HUES6 (cell line): ENCODE measurements at regions not wholly inside any gene's neighbourhood (a gene's known extent, or its start where the extent isn't known, plus 50 kb on each side); places are given as distances from the start of the nearest gene placed in this dataset.

ENCODE experiments used
- H3K27ac ChIP-seq: 2 replicates; pipeline ENCODE4 v1.7.0; 2013; ENCODE audit warnings: low read depth, mild to moderate bottlenecking, low read length, inconsistent platforms
- H3K27me3 ChIP-seq: 2 replicates; pipeline ENCODE4 v1.6.1; 2013; ENCODE audit warnings: low read length; ENCODE audit not compliant: control insufficient read depth, insufficient read depth
- H3K36me3 ChIP-seq: 2 replicates; pipeline ENCODE4 v1.6.1; 2013; ENCODE audit warnings: low read length; ENCODE audit not compliant: control insufficient read depth, insufficient read depth
- H3K4me1 ChIP-seq: 2 replicates; pipeline ENCODE4 v1.6.1; 2013; ENCODE audit warnings: low read length; ENCODE audit not compliant: control insufficient read depth, insufficient read depth
- H3K4me3 ChIP-seq: 2 replicates; pipeline ENCODE4 v1.5.1; 2013; ENCODE audit warnings: low read depth, low read length
- H3K9ac ChIP-seq: one replicate; pipeline ENCODE4 v1.6.1; 2013; ENCODE audit warnings: mild to moderate bottlenecking, low read length
- H3K9me3 ChIP-seq: 2 replicates; pipeline ENCODE4 v1.6.1; 2013; ENCODE audit warnings: low read depth, low read length; ENCODE audit not compliant: control insufficient read depth, insufficient read depth

- H3K4me3 ChIP-seq: no peak overlapping the region
Measured at GRCh38 chr10:131485732-131486131, 174.2 kb upstream of the TCERG1L start.

GRCh38 chr10:131487822-131488221 lies 176.3 kb upstream of the TCERG1L start:
- H3K4me1 ChIP-seq: no peaks in the 10 kb centered on the region
- no peak overlapping the region for H3K9ac ChIP-seq
- no peak overlapping the region for H3K4me3 ChIP-seq
- no peak overlapping the region for H3K27ac ChIP-seq
- peaks cover 8% of the 10 kb centered on the region; the same call in 1 of the 2 replicates for H3K9me3 ChIP-seq
- H3K36me3 ChIP-seq: no peaks in the 10 kb centered on the region
- no peaks in the 10 kb centered on the region for H3K27me3 ChIP-seq

More at GRCh38 chr10:131485732-131486131, 174.2 kb upstream of the TCERG1L start:
- H3K27me3 ChIP-seq: no peaks in the 10 kb centered on the region
- no peaks in the 10 kb centered on the region for H3K36me3 ChIP-seq
- peaks cover 8% of the 10 kb centered on the region; the same call in 1 of the 2 replicates for H3K9me3 ChIP-seq
- H3K9ac ChIP-seq: no peak overlapping the region
- H3K4me1 ChIP-seq: no peaks in the 10 kb centered on the region
- no peak overlapping the region for H3K27ac ChIP-seq

GRCh38 chr10:131490991-131491594 lies 179.6 kb upstream of the TCERG1L start:
- Histone ChIP-seq H3K9ac (no peak overlapping the region), H3K9me3 (peaks cover 8% of the 10 kb centered on the region; the same call in 1 of the 2 replicates), H3K27me3 (no peaks in the 10 kb centered on the region), H3K4me3 (no peak overlapping the region), H3K27ac (no peak overlapping the region), H3K4me1 (no peaks in the 10 kb centered on the region), H3K36me3 (no peaks in the 10 kb centered on the region)

- Histone ChIP-seq H3K4me3 (no peak overlapping the region), H3K36me3 (no peaks in the 10 kb centered on the region), H3K27me3 (no peaks in the 10 kb centered on the region), H3K9ac (no peak overlapping the region), H3K9me3 (no peaks in the 10 kb centered on the region), H3K4me1 (no peaks in the 10 kb centered on the region), H3K27ac (no peak overlapping the region)
Measured at GRCh38 chr10:131492211-131492857, 180.8 kb upstream of the TCERG1L start.

- H3K4me3 ChIP-seq: no peak overlapping the region
- H3K27ac ChIP-seq: no peak overlapping the region
- no peaks in the 10 kb centered on the region for H3K4me1 ChIP-seq
- no peak overlapping the region for H3K9ac ChIP-seq
- H3K36me3 ChIP-seq: no peaks in the 10 kb centered on the region
- no peaks in the 10 kb centered on the region for H3K9me3 ChIP-seq
- H3K27me3 ChIP-seq: no peaks in the 10 kb centered on the region
Measured at GRCh38 chr10:131493432-131493831, 181.9 kb upstream of the TCERG1L start.

GRCh38 chr10:131494451-131494850 lies 182.9 kb upstream of the TCERG1L start:
- H3K27ac ChIP-seq: no peak overlapping the region
- no peaks in the 10 kb centered on the region for H3K4me1 ChIP-seq
- no peak overlapping the region for H3K9ac ChIP-seq
- no peak overlapping the region for H3K4me3 ChIP-seq
- H3K36me3 ChIP-seq: no peaks in the 10 kb centered on the region
- no peaks in the 10 kb centered on the region for H3K27me3 ChIP-seq
- H3K9me3 ChIP-seq: 0 out of 2 replicates have a peak, but pooled peaks cover 2% of the 10 kb centered on the region

- Histone ChIP-seq H3K27me3 (no peaks in the 10 kb centered on the region), H3K4me3 (no peak overlapping the region), H3K4me1 (no peaks in the 10 kb centered on the region), H3K9ac (no peak overlapping the region), H3K36me3 (no peaks in the 10 kb centered on the region), H3K9me3 (peaks cover 7% of the 10 kb centered on the region; the same call in 1 of the 2 replicates), H3K27ac (no peak overlapping the region)
Measured at GRCh38 chr10:131495224-131495623, 183.7 kb upstream of the TCERG1L start.

GRCh38 chr10:131495892-131496291 lies 184.4 kb upstream of the TCERG1L start:
- Histone ChIP-seq H3K36me3 (no peaks in the 10 kb centered on the region), H3K4me3 (no peak overlapping the region), H3K9me3 (peaks cover 7% of the 10 kb centered on the region; the same call in 1 of the 2 replicates), H3K27me3 (no peaks in the 10 kb centered on the region), H3K9ac (no peak overlapping the region), H3K27ac (no peak overlapping the region), H3K4me1 (no peaks in the 10 kb centered on the region)

- Histone ChIP-seq H3K4me3 (no peak overlapping the region), H3K36me3 (no peaks in the 10 kb centered on the region)
Measured at GRCh38 chr10:131496351-131497052, 185.0 kb upstream of the TCERG1L start.

GRCh38 chr10:131499566-131499965 lies 188.0 kb upstream of the TCERG1L start:
- Histone ChIP-seq H3K9ac (no peak overlapping the region), H3K27me3 (no peaks in the 10 kb centered on the region), H3K9me3 (peaks cover 31% of the 10 kb centered on the region), H3K4me3 (no peak overlapping the region), H3K36me3 (no peaks in the 10 kb centered on the region), H3K4me1 (no peaks in the 10 kb centered on the region), H3K27ac (no peak overlapping the region)

More at GRCh38 chr10:131496351-131497052, 185.0 kb upstream of the TCERG1L start:
- H3K9me3 ChIP-seq: peaks cover 11% of the 10 kb centered on the region; the same call in 1 of the 2 replicates
- H3K27ac ChIP-seq: no peak overlapping the region
- no peaks in the 10 kb centered on the region for H3K27me3 ChIP-seq
- H3K4me1 ChIP-seq: no peaks in the 10 kb centered on the region
- no peak overlapping the region for H3K9ac ChIP-seq

GRCh38 chr10:131500181-131500580 lies 188.7 kb upstream of the TCERG1L start:
- Histone ChIP-seq H3K36me3 (no peaks in the 10 kb centered on the region), H3K4me1 (no peaks in the 10 kb centered on the region), H3K27ac (no peak overlapping the region), H3K27me3 (no peaks in the 10 kb centered on the region), H3K9me3 (peaks cover 34% of the 10 kb centered on the region), H3K9ac (no peak overlapping the region), H3K4me3 (no peak overlapping the region)
